ENCODE measurements at regions not wholly inside any gene's neighbourhood (a gene's known extent, or its start where the extent isn't known, plus 50 kb on each side); places are given as distances from the start of the nearest gene placed in this dataset.

- ATAC-seq (no peak), DNase-seq (ENCODE audit: low spot score) (no peak)
- ChIA-PET POLR2A (no interaction called here), CTCF (no interaction called here)
- Mint-ChIP-seq H3K4me3 (no peak overlapping the region), H3K4me1 (peaks cover 27% of the 10 kb centered on the region), H3K27ac (no peak overlapping the region), H3K27me3 (ENCODE audit: low read depth) (no peaks in the 10 kb centered on the region; the same call in 1 of the 2 replicates), H3K9me3 (peaks cover 12% of the 10 kb centered on the region), H3K36me3 (no peaks in the 10 kb centered on the region)
- TF ChIP-seq ELF4 (CRISPR knock-in tag; IDR thresholded peaks at IDR 0.05; ENCODE audit: low read depth) = no peak
- no peak for TF ChIP-seq SMAD4 (CRISPR knock-in tag; IDR thresholded peaks at IDR 0.05)
- TF ChIP-seq ZNF396 (CRISPR knock-in tag; IDR thresholded peaks at IDR 0.05; ENCODE audit: borderline replicate concordance) = no peak
- no peak for TF ChIP-seq GTF2I (CRISPR knock-in tag; conservative IDR thresholded peaks at IDR 0.05)
- no peak for TF ChIP-seq ZNF416 (CRISPR knock-in tag; IDR thresholded peaks at IDR 0.05)
- no peak for TF ChIP-seq NR1H2 (CRISPR knock-in tag; IDR thresholded peaks at IDR 0.05)
- TF ChIP-seq FOXJ3 (CRISPR knock-in tag; IDR thresholded peaks at IDR 0.05; ENCODE audit: borderline replicate concordance) = no peak
- TF ChIP-seq ZBTB21 (CRISPR knock-in tag; IDR thresholded peaks at IDR 0.05; ENCODE audit: borderline replicate concordance) = no peak
- no peak for TF ChIP-seq ZNF671 (CRISPR knock-in tag; IDR thresholded peaks at IDR 0.05)
- TF ChIP-seq SMAD3 (CRISPR knock-in tag; IDR thresholded peaks at IDR 0.05; ENCODE audit: borderline replicate concordance) = no peak
- no peak for TF ChIP-seq CREM (CRISPR knock-in tag; IDR thresholded peaks at IDR 0.05)
- no peak for TF ChIP-seq AFF4 (CRISPR knock-in tag; IDR thresholded peaks at IDR 0.05; ENCODE audit: borderline replicate concordance)
- TF ChIP-seq TCF7 (CRISPR knock-in tag; IDR thresholded peaks at IDR 0.05; ENCODE audit: low read depth) = no peak
- no peak for TF ChIP-seq ZNF263 (CRISPR knock-in tag; IDR thresholded peaks at IDR 0.05; ENCODE audit: low read depth)
- no peak for TF ChIP-seq USF1 (CRISPR knock-in tag; IDR thresholded peaks at IDR 0.05)
Observed at GRCh38 chr14:104286086-104286485, 147.7 kb downstream of the KIF26A start.

GRCh38 chr14:104286496-104286895 is 148.1 kb downstream of the KIF26A start:
- DNase-seq (ENCODE audit: low spot score) = no peak
- no peaks in the 10 kb centered on the region; the same call in 1 of the 2 replicates for H3K27me3 Mint-ChIP-seq (ENCODE audit: low read depth)
- peaks cover 31% of the 10 kb centered on the region for H3K4me1 Mint-ChIP-seq
- H3K27ac Mint-ChIP-seq = no peak overlapping the region
- H3K4me3 Mint-ChIP-seq = no peak overlapping the region
- CTCF ChIA-PET = no interaction called here
- H3K9me3 Mint-ChIP-seq = peaks cover 12% of the 10 kb centered on the region
- no peak for ATAC-seq
- TF ChIP-seq ZNF317 (CRISPR knock-in tag; IDR thresholded peaks at IDR 0.05; ENCODE audit: borderline replicate concordance, low read depth) (no peak), E2F1 (CRISPR knock-in tag; IDR thresholded peaks at IDR 0.05) (no peak), NR1H2 (CRISPR knock-in tag; IDR thresholded peaks at IDR 0.05) (no peak), SOX15 (CRISPR knock-in tag; IDR thresholded peaks at IDR 0.05) (no peak), RORB (CRISPR knock-in tag; IDR thresholded peaks at IDR 0.05) (no peak), NR2C2 (CRISPR knock-in tag; IDR thresholded peaks at IDR 0.05) (no peak)
- POLR2A ChIA-PET = interaction anchor here (1.0 kb wide), 1 partner anchor 18 kb away, joined by 3 read pairs; no protein-coding TSS in a partner anchor
- H3K36me3 Mint-ChIP-seq = no peaks in the 10 kb centered on the region

All from WTC11 (cell line).